ENCODE measurements at regions not wholly inside any gene's neighbourhood (a gene's known extent, or its start where the extent isn't known, plus 50 kb on each side); places are given as distances from the start of the nearest gene placed in this dataset.

DNA sequence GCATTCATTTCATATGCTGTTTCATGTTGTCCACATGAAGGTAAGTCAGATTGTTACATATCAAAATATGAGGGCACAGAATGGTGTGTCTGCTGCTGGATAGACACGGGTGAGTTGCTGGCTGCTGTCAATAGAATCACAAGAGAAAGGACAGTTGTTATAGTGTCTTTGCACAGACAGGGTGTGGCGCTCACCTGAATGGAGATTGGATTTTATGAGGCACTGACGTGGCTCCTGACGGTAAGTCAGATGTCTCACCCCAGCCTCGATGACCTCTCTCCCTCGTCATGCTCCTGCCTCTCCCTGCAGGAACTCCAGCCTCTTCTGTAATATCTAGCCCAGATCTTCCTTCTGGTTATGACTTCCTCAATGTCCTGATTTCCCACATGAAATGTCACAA is 75.4 kb upstream of the SELENOP start:
- TF ChIP-seq, protein P1, sequence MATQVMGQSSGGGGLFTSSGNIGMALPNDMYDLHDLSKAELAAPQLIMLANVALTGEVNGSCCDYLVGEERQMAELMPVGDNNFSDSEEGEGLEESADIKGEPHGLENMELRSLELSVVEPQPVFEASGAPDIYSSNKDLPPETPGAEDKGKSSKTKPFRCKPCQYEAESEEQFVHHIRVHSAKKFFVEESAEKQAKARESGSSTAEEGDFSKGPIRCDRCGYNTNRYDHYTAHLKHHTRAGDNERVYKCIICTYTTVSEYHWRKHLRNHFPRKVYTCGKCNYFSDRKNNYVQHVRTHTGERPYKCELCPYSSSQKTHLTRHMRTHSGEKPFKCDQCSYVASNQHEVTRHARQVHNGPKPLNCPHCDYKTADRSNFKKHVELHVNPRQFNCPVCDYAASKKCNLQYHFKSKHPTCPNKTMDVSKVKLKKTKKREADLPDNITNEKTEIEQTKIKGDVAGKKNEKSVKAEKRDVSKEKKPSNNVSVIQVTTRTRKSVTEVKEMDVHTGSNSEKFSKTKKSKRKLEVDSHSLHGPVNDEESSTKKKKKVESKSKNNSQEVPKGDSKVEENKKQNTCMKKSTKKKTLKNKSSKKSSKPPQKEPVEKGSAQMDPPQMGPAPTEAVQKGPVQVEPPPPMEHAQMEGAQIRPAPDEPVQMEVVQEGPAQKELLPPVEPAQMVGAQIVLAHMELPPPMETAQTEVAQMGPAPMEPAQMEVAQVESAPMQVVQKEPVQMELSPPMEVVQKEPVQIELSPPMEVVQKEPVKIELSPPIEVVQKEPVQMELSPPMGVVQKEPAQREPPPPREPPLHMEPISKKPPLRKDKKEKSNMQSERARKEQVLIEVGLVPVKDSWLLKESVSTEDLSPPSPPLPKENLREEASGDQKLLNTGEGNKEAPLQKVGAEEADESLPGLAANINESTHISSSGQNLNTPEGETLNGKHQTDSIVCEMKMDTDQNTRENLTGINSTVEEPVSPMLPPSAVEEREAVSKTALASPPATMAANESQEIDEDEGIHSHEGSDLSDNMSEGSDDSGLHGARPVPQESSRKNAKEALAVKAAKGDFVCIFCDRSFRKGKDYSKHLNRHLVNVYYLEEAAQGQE (IDR thresholded peaks at IDR 0.05; ENCODE audit: unreplicated experiment), result no peak
- TF ChIP-seq, protein P2, sequence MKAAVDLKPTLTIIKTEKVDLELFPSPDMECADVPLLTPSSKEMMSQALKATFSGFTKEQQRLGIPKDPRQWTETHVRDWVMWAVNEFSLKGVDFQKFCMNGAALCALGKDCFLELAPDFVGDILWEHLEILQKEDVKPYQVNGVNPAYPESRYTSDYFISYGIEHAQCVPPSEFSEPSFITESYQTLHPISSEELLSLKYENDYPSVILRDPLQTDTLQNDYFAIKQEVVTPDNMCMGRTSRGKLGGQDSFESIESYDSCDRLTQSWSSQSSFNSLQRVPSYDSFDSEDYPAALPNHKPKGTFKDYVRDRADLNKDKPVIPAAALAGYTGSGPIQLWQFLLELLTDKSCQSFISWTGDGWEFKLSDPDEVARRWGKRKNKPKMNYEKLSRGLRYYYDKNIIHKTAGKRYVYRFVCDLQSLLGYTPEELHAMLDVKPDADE (IDR thresholded peaks at IDR 0.05), result no peak
- TF ChIP-seq, protein P3, sequence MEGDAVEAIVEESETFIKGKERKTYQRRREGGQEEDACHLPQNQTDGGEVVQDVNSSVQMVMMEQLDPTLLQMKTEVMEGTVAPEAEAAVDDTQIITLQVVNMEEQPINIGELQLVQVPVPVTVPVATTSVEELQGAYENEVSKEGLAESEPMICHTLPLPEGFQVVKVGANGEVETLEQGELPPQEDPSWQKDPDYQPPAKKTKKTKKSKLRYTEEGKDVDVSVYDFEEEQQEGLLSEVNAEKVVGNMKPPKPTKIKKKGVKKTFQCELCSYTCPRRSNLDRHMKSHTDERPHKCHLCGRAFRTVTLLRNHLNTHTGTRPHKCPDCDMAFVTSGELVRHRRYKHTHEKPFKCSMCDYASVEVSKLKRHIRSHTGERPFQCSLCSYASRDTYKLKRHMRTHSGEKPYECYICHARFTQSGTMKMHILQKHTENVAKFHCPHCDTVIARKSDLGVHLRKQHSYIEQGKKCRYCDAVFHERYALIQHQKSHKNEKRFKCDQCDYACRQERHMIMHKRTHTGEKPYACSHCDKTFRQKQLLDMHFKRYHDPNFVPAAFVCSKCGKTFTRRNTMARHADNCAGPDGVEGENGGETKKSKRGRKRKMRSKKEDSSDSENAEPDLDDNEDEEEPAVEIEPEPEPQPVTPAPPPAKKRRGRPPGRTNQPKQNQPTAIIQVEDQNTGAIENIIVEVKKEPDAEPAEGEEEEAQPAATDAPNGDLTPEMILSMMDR (conservative IDR thresholded peaks at IDR 0.05; ENCODE audit: low read depth in 2 of 2), result no peak
- TF ChIP-seq ZNF114 (CRISPR knock-in tag; IDR thresholded peaks at IDR 0.05) (no peak), EZH2 (IDR thresholded peaks at IDR 0.05; ENCODE audit: low read depth, unreplicated experiment) (no peak), POLR2AphosphoS5 (IDR thresholded peaks at IDR 0.05; ENCODE audit: low read depth) (no peak), EZH2phosphoT487 (IDR thresholded peaks at IDR 0.05; ENCODE audit: unreplicated experiment) (no peak), JUNB (IDR thresholded peaks at IDR 0.05; ENCODE audit: unreplicated experiment) (no peak), CREB1 (CRISPR knock-in tag; IDR thresholded peaks at IDR 0.05; ENCODE audit: low read depth) (no peak)

All from GM23338 (cell line).